ENCODE measurements at regions not wholly inside any gene's neighbourhood (a gene's known extent, or its start where the extent isn't known, plus 50 kb on each side); places are given as distances from the start of the nearest gene placed in this dataset.

DNA sequence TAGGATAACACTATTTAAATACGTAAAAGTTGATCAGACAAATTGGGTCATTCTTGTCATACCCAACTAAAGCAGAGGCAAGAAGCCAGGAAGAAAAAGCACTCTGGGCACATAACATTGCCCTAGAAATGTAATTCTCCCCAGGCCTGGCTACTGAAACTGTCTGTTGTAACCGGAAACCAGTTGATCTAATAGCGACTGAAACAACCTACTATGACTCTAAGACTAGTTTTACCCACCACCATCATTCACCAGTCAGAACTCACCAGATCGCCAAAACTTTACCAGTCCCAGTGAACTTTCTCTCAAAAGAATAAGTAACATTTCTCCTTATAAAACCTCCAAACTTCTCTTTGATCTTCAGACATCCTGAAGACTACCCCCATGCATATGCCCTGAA lies 99.3 kb upstream of the WWC1 start:
- TF ChIP-seq, protein P1, sequence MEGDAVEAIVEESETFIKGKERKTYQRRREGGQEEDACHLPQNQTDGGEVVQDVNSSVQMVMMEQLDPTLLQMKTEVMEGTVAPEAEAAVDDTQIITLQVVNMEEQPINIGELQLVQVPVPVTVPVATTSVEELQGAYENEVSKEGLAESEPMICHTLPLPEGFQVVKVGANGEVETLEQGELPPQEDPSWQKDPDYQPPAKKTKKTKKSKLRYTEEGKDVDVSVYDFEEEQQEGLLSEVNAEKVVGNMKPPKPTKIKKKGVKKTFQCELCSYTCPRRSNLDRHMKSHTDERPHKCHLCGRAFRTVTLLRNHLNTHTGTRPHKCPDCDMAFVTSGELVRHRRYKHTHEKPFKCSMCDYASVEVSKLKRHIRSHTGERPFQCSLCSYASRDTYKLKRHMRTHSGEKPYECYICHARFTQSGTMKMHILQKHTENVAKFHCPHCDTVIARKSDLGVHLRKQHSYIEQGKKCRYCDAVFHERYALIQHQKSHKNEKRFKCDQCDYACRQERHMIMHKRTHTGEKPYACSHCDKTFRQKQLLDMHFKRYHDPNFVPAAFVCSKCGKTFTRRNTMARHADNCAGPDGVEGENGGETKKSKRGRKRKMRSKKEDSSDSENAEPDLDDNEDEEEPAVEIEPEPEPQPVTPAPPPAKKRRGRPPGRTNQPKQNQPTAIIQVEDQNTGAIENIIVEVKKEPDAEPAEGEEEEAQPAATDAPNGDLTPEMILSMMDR (conservative IDR thresholded peaks at IDR 0.05; ENCODE audit: low read length): no peak
- TF ChIP-seq EZH2phosphoT487 (IDR thresholded peaks at IDR 0.05; ENCODE audit: borderline replicate concordance, low read depth, low read length): no peak
